IPS DF 19.7 (cell line): ENCODE measurements at regions not wholly inside any gene's neighbourhood (a gene's known extent, or its start where the extent isn't known, plus 50 kb on each side); places are given as distances from the start of the nearest gene placed in this dataset.
"Not testable (repeated sequence)": the region's sequence is repeated elsewhere in the genome, so short reads cannot be mapped to it uniquely, and the experiment has no call there.

Source experiments
- DNase-seq: peaks from one replicate; pipeline ENCODE4 v3.0.0-alpha.2; 2013; ENCODE audit warnings: low read depth, low spot score

DNA sequence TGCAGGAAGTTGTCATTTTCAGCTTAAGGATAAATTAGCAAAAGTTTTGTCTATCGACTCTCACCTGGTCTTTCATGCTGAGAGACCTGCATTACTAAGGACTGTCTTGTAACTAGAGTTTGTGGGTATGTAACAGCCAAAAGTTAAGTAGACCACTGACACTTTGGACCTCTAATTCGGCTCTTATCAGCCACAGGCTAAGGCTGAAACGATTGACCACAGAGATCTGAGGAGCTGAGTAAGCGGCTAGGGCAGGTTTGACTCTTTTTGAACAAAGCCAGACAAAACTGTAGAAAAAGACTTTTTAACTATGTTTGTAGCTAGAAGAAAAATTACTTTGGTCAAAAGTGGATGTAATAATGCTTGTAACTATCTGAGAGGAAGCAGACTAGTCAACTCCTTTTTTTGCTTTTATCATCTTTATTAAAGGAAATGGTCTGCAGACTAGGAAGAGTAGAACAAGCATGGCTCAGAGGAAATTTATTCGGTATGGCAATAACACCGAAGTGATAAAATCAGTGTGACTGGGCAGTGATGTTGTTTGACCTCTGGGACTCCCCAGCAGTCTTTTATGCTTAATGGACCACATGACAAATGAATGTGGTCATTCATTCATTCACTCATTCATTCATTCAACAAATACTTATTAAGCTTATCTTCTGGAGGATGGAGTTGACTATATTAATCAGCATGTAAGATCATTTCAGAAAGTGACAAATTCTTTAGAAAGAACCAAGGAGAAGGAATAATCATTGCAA is 725.0 kb upstream of the HS3ST5 start:
- DNase-seq: no peak

DNA sequence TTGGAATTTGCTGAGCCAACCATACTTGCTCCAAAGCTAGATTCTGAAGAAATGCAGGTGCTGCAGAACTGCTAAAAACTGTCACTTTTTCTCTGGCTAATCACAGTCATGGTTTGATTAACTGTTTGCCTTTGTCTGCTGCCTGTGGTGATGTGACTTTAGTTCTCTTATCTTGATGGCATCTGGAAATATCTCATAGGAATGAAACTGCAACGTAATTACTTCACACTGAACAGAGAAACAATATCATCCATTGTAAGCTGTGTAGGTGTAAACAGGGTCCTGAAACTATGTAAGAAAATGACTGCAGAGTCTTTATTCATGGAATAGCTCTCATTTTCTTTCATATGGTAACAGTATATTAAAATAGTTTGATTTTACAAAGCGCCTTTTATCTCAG is 721.9 kb upstream of the HS3ST5 start:
- DNase-seq: no peak

GRCh38 chr6:115060581-115060980 is 717.8 kb upstream of the HS3ST5 start:
- no peak for DNase-seq

GRCh38 chr6:115058414-115059211 is 715.8 kb upstream of the HS3ST5 start:
- DNase-seq: no peak

DNA sequence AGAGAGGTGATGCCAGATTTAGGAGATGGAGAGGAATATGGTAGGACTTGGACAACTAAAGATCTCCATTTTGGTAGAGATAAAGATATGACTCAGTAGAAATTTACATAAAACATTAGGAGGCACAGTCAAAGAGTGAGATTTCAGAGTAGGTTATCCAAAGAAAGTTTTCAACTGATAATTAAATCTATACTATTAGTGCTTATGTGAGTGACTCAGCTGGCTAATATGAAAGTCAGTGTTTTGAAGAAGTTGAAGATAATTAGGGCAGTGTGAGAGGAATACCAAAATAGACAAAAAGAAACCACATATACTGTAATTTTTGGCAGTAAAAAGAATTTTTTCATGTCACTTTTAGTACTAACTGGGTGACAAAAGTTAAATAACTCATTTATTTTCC is 712.8 kb upstream of the HS3ST5 start:
- no peak for DNase-seq

GRCh38 chr6:115054242-115054641 is 711.4 kb upstream of the HS3ST5 start:
- DNase-seq: not testable (repeated sequence)

- no peak for DNase-seq
These were observed 710.5 kb upstream of the HS3ST5 start for GRCh38 chr6:115053169-115053860.

GRCh38 chr6:115016593-115016992 is 673.8 kb upstream of the HS3ST5 start:
- DNase-seq: no peak

DNA sequence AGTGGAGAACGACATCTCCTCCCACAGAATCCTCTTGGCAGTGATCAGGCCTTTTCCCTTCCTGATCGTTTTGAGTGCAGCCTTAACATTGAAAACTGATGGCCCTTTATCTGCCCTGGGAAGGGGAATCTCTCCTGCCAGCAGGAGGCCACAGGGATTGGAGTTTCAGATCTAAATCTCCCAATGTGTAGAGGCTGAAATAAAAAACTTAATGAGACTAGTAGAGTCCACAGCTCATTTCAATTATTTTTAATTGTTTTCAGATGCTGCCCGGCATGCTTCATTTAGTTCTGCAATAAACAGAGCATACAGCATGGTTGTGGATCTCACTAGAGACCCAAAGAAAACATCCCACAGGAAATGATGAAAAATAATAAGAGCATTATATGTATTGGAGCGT is 662.2 kb upstream of the HS3ST5 start:
- DNase-seq: no peak

DNA sequence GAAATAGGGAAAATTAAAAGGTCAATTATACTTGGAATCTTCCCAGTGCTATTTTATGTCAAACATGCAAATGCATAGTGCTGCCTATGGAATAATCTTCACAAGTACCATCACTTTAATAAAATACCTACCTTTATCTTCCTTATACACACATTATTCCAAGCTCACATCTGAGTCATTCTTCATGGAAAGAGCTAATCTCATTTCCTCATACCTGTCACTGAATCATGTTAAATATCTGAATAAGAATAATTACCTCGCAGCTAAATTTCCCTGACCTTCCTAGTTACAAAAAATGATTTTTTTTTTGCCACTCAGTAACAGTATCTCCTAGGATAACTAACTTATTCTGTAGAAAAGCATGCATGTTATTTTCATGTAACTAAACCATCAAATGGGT is 661.4 kb upstream of the HS3ST5 start:
- no peak for DNase-seq

DNA sequence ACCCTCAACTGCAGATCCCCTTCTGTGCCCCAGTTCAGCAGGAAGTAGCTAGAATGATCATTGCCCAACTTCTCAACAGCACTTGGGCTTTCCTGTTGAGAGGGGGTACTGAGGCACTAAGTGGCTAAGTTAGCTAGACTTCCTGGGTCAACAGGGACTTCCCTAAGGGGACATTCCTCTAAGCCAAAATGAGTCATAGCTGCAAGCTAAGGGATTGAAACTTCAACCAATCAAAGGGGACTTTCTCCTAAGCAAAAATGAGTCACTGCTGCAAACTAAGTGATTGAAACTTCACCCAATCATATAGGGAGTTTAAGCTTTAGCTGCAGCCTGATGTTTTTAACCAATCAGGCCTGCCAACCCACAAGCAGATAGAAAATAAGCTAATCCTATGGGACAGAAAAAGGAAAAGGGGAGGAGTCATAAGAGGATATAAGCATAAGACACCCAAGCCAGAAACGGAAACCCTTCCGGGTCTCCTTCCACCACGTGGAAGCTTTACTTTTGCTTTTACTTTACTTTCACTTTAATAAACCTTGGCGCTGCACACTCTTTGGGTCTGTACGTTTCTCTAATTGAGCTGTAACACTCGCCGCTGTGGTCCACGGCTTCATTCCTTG is 659.0 kb upstream of the HS3ST5 start:
- no peak for DNase-seq

DNA sequence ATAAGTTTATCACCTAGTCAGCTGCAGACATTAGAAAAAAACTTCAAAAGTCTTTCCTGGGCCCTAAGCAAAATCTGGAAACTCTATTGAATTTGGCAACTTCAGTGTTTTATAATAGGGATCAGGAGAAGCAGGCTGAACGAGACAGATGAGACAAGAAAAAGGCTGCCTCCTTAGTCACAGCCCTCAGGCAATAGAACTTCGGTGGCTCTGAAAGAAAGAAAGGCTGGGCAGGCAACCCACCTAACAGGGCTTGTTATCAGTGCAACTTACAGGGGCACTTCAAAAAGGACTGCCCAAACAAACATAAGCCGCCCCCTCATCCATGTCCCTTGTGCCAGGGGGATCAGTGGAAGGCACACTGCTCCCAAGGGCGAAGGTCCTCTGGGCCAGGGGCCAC is 657.9 kb upstream of the HS3ST5 start:
- no peak for DNase-seq

DNA sequence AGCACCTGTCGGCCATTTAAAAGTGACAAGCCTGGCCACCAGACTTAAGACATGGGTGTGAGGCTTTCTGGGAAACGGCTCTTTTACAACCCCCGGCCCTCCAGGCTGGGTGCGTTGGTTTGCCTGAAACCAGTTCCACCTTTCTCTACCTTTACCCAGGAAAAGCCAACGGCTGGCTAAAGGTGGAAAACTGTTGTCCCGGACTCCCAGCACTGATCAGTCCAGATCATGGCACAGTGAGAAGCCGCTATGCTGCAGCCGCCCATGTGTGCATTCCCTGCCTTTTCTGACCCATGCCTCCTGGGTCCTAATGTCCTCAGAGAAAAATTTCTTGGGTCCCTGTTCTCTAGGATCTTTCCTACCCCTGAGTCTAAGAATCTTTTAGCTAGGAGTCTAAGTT is 655.7 kb upstream of the HS3ST5 start:
- no peak for DNase-seq

- no peak for DNase-seq
These were observed 655.0 kb upstream of the HS3ST5 start for GRCh38 chr6:114997813-114998292.

DNA sequence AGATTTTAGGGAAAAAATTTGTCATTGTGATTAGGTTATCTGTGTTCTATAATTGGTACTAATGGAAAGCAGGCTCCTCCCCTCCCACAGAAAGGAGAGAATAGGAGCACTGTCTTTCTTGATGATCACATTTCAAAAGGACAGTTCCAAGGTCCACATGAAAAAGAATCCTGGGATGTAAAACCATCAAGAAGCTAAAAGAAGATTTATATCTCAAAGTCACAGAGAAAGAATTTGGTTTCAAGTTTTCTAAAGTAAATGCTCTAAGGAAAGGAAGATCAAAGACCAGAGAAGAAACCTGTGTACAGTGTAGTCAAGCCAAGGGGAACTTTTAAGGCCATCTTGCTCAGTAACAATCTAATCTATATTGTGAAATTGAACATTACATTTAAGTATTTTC is 652.7 kb upstream of the HS3ST5 start:
- no peak for DNase-seq

DNA sequence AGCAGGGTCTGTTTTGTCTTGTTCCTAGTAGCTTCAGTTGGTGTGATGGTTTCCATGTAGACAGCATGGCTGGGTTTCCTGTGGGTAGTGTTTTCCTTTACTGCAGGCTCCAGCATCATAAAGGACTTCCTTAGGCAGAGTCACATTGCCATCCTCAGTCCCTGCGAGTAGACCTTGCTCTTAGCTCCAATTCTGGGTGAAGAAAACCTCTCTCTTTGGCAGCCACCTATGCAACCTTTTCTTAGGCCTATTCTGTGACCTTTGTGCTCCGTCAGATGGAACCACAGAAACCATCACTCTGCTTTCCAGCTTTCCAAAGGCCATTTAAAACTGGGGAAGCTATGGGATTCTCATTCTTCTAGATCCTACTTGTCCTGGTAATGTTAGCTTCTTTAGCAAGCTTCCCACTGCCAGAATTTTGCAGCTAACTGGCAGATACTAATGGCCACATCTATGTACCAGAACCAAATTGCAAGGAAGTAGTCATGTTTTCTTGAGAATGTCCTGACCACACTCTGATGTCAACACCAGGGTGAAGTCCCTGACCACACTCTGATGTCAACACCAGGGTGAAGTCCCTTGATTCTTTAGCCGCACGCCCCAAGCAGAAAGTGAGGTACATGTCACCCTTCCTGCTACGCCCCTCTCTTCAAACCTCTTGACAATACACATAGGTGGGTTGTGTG is 646.6 kb upstream of the HS3ST5 start:
- no peak for DNase-seq

GRCh38 chr6:114987281-114987680 is 644.5 kb upstream of the HS3ST5 start:
- DNase-seq: no peak

DNA sequence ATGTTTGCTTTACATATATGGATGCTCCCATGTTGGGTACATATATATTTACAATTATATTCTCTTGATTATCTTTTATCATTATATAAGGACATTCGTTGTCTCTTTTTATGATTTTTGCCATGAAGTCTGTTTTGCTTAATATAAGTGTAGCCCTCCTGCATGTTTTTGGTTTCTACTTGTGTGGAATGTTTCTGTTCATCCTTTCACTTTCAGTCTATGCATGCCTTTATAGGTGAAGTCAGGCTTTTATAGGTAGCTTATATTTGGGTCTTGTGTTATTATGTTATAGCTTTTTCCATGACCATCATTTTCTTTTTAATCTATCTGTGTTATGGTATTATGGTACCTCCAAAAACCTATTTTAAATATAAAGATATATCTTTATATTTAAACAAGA is 612.5 kb upstream of the HS3ST5 start:
- no peak for DNase-seq

- no peak for DNase-seq
These were observed 609.4 kb upstream of the HS3ST5 start for GRCh38 chr6:114952229-114952628.

DNA sequence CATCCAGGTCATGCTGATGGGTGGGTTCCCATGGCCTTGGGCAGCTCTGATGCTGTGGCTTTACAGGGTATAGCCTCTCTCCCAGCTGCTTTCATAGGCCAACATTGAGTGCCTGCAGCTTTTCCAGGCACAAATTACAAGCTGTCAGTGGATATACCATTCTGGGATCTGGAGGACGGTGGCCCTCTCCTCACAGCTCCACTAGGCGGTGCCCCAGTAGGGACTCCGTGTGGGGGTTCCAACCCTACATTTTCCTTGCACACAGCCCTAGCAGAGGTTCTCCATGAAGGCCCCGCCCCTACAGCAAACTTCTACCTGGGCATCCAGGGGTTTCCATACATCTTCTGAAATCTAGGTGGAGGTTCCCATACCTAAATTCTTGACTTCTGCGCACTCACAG is 602.6 kb upstream of the HS3ST5 start:
- no peak for DNase-seq

GRCh38 chr6:114941078-114941477 is 598.3 kb upstream of the HS3ST5 start:
- DNase-seq: no peak
